K562 (cell line): ENCODE measurements at regions not wholly inside any gene's neighbourhood (a gene's known extent, or its start where the extent isn't known, plus 50 kb on each side); places are given as distances from the start of the nearest gene placed in this dataset.

Experiments used
- ATAC-seq: fragments of 200-7000 bp; cut with Tn5 transposase; 3 replicates; pipeline ENCODE4 v1.9.1; 2020; ENCODE audit warnings: moderate library complexity
- BruUV-seq: library from RNA; stranded (reverse); fragments of 400-500 nt; replicated peaks from 2 replicates; lab custom pipeline; 2021; lab: Mats Ljungman, UMichigan
- CTCF ChIA-PET: fragments of 300-600 bp; formaldehyde crosslinking; extraction: SDS; loops from one replicate; lab custom pipeline; 2021; ENCODE audit warnings: low intra/inter-chr PET ratio; lab: Yijun Ruan, JAX
- POLR2A ChIA-PET: fragments of 300-600, 350-650 bp; sonication (Branson Sonifier 250); formaldehyde crosslinking; extraction: SDS; loops from one replicate; lab custom pipeline; 2021; ENCODE audit warnings: antibody characterized with exemption, inconsistent platforms; lab: Yijun Ruan, JAX
- DNase-seq, 4 experiments: peaks; one replicate each; pipeline versions ENCODE4 v3.0.0 to v3.0.0-alpha.2; 2011 to 2018; ENCODE audit warnings: low spot score in 3 of 4, mixed read lengths in 3 of 4; ENCODE audit errors: extremely low read depth in 1 of 4
- FAIRE-seq: peaks from 2 replicates; lab custom pipeline; 2011; peaks lifted over from hg19 to GRCh38; lab: Jason Lieb, UNC
- H2AFZ ChIP-seq: 2 replicates; pipeline ENCODE4 v1.6.0; 2011; ENCODE audit warnings: low read depth, low read length, control low read depth, inconsistent platforms
- H3K27ac ChIP-seq: fragments of 200-600 bp; 3 replicates; pipeline ENCODE4 v1.8.0; 2011; ENCODE audit warnings: low read depth, mild to moderate bottlenecking, control low read depth, inconsistent platforms, low read length, moderate library complexity, mixed read lengths; ENCODE audit errors: extremely low read depth
- H3K27me3 ChIP-seq, 2 experiments: fragments of 300-600 bp in 1 of 2; 2 replicates in 1 of 2; 3 replicates in 1 of 2; pipeline versions ENCODE4 v1.6.0 to v1.8.0; 2011; ENCODE audit warnings: inconsistent platforms in 2 of 2, low read length in 2 of 2, mild to moderate bottlenecking in 1 of 2, mixed read lengths in 1 of 2, moderate library complexity in 1 of 2; ENCODE audit not compliant: control insufficient read depth in 2 of 2, insufficient read depth in 2 of 2
- H3K36me3 ChIP-seq: fragments of 300-600 bp; 3 replicates; pipeline ENCODE4 v1.8.0; 2011; ENCODE audit warnings: mild to moderate bottlenecking, low read length, inconsistent platforms; ENCODE audit not compliant: control insufficient read depth, insufficient read depth
- H3K4me1 ChIP-seq, 2 experiments: fragments of 200-600 bp in 1 of 2; replicated peaks in 1 of 2; 2 replicates in 1 of 2; 3 replicates in 1 of 2; pipeline versions ENCODE4 v1.5.1 to v1.8.0; 2011; ENCODE audit warnings: inconsistent platforms in 2 of 2, low read length in 2 of 2, mild to moderate bottlenecking in 1 of 2, mixed read lengths in 1 of 2, moderate library complexity in 1 of 2; ENCODE audit not compliant: control insufficient read depth in 2 of 2, insufficient read depth in 2 of 2
- H3K4me2 ChIP-seq: 2 replicates; pipeline ENCODE4 v1.6.1; 2011; ENCODE audit warnings: low read length, control low read depth, inconsistent platforms, mixed read lengths; ENCODE audit not compliant: insufficient read depth
- H3K4me3 ChIP-seq: fragments of 200-600 bp; sonication (generic), shearing (Covaris generic); 2 replicates; pipeline ENCODE4 v1.5.1; 2016; ENCODE audit warnings: control low read depth, inconsistent platforms
- H3K79me2 ChIP-seq: fragments of 200-600 bp; 3 replicates; pipeline ENCODE4 v1.8.0; 2011; ENCODE audit warnings: low read length, inconsistent platforms; ENCODE audit not compliant: control insufficient read depth, insufficient read depth
- H3K9ac ChIP-seq, 2 experiments: 2 replicates each; pipeline versions ENCODE4 v1.6.0 to v1.6.1; 2011; ENCODE audit warnings: low read depth in 2 of 2, low read length in 2 of 2, control low read depth in 1 of 2, inconsistent platforms in 1 of 2, mild to moderate bottlenecking in 1 of 2, mixed read lengths in 1 of 2; ENCODE audit not compliant: insufficient read depth in 1 of 2
- H3K9me1 ChIP-seq: one replicate; pipeline ENCODE4 v1.6.0; 2011; ENCODE audit warnings: inconsistent platforms, mild to moderate bottlenecking, low read length, moderate library complexity; ENCODE audit not compliant: control insufficient read depth, insufficient read depth
- H3K9me3 ChIP-seq: replicated peaks from 2 replicates; pipeline ENCODE4 v1.5.1; 2011; ENCODE audit warnings: low read depth, low read length, inconsistent platforms; ENCODE audit not compliant: control insufficient read depth, insufficient read depth
- H4K20me1 ChIP-seq: replicated peaks from 2 replicates; pipeline ENCODE4 v1.6.1; 2011; ENCODE audit warnings: low read length, inconsistent platforms, mixed read lengths; ENCODE audit not compliant: control insufficient read depth, insufficient read depth
- ARID1B ChIP-seq: fragments of 450-650 bp; IDR thresholded peaks from 2 replicates; pipeline ENCODE4 v1.6.1; 2016; ENCODE audit warnings: antibody characterized with exemption, mild to moderate bottlenecking, inconsistent platforms
- ATF3 ChIP-seq, 2 experiments: fragments of 450-650 bp in 1 of 2; sonication (generic) in 1 of 2; formaldehyde crosslinking in 1 of 2; IDR thresholded peaks in 1 of 2; conservative IDR thresholded peaks in 1 of 2; 2 replicates each; pipeline versions ENCODE4 v1.6.1 to v1.8.1; 2016 to 2023; ENCODE audit warnings: mild to moderate bottlenecking in 2 of 2, moderate library complexity in 2 of 2, inconsistent platforms in 1 of 2, missing genetic modification reagents in 1 of 2
- DPF2 ChIP-seq: fragments of 450-650 bp; IDR thresholded peaks from 2 replicates; pipeline ENCODE4 v1.6.1; 2016
- FOS ChIP-seq: IDR thresholded peaks from 3 replicates; pipeline ENCODE4 v1.6.1; 2011; ENCODE audit not compliant: insufficient read length; ENCODE audit errors: extremely low read depth
- FOSL1 ChIP-seq: fragments of 200-800 bp; sonication (Bioruptor generic); conservative IDR thresholded peaks from 2 replicates; pipeline ENCODE4 v1.6.1; 2016; ENCODE audit warnings: missing genetic modification characterization, missing compliant biosample characterization
- GTF2A2 ChIP-seq: IDR thresholded peaks from 2 replicates; pipeline ENCODE4 v1.6.1; 2016; ENCODE audit warnings: mild to moderate bottlenecking, missing genetic modification characterization, missing compliant biosample characterization
- HMBOX1 ChIP-seq: sonication (generic); IDR thresholded peaks from 2 replicates; pipeline ENCODE4 v1.6.1; 2016
- JUN ChIP-seq, 2 experiments: sonication (generic) in 1 of 2; formaldehyde crosslinking in 1 of 2; IDR thresholded peaks; 2 replicates each; pipeline versions ENCODE4 v1.6.1 to v1.8.0; 2012 to 2022; ENCODE audit warnings: borderline replicate concordance in 2 of 2, mild to moderate bottlenecking in 2 of 2, improper control_type of control experiment in 1 of 2, low read depth in 1 of 2, low read length in 1 of 2, missing genetic modification reagents in 1 of 2
- JUND ChIP-seq, 2 experiments: IDR thresholded peaks; 2 replicates in 1 of 2; 3 replicates in 1 of 2; pipeline ENCODE4 v1.6.1; 2011; ENCODE audit warnings: borderline replicate concordance in 2 of 2, low read depth in 2 of 2, low read length in 2 of 2, improper control_type of control experiment in 1 of 2, missing biosample characterization in 1 of 2, missing genetic modification characterization in 1 of 2, missing genetic modification reagents in 1 of 2
- RB1 ChIP-seq: fragments of 450-650 bp; IDR thresholded peaks from 2 replicates; pipeline ENCODE4 v1.6.1; 2017; ENCODE audit warnings: low read depth, mild to moderate bottlenecking
- SMARCA4 ChIP-seq: fragments of 450-650 bp; IDR thresholded peaks from 2 replicates; pipeline ENCODE4 v1.6.1; 2016
- SMARCE1 ChIP-seq: fragments of 450-650 bp; IDR thresholded peaks from 2 replicates; pipeline ENCODE4 v1.7.1; 2016; ENCODE audit warnings: mild to moderate bottlenecking
- TOE1 ChIP-seq, 2 experiments: fragments of 450-650 bp in 1 of 2; sonication (generic) in 1 of 2; formaldehyde crosslinking in 1 of 2; IDR thresholded peaks; 2 replicates each; pipeline versions ENCODE4 v1.7.1 to v1.8.0; 2016 to 2022; ENCODE audit warnings: borderline replicate concordance in 2 of 2, mild to moderate bottlenecking in 2 of 2, antibody characterized with exemption in 1 of 2, inconsistent platforms in 1 of 2, low read depth in 1 of 2, missing genetic modification reagents in 1 of 2, moderate library complexity in 1 of 2
- ZNF696 ChIP-seq: fragments of 250-450 bp; sonication (Bioruptor Pico); conservative IDR thresholded peaks from 2 replicates; pipeline ENCODE4 v1.4.0; 2020; ENCODE audit warnings: mild to moderate bottlenecking, moderate library complexity
- WGBS: fragments of 100-300 bp; shearing (Covaris generic); methylation state at CpG from one replicate; pipeline ENCODE4 v1.1.6; 2016; ENCODE audit warnings: low coverage, mixed read lengths; ENCODE audit not compliant: insufficient coverage; ENCODE audit errors: missing lambda C conversion rate; 5-methylcytosine and 5-hydroxymethylcytosine counted together
- in situ Hi-C: fragments of 300-500 bp; cut with MboI; formaldehyde crosslinking; loops from 4 replicates; pipeline ENCODE4 v1.15.0; 2018; ENCODE audit warnings: inconsistent platforms, mixed read lengths
- intact Hi-C: fragments of 100-400 bp; cut with micrococcal nuclease; formaldehyde crosslinking; loops from 2 replicates; pipeline ENCODE4 v1.14.2; 2022

GRCh38 chr7:45347804-45348203 is 190.2 kb downstream of the RAMP3 start:
- no peaks in the 10 kb centered on the region; a peak in 1 of 5 replicates for H3K4me1 ChIP-seq
- H3K27ac ChIP-seq: no peak overlapping the region
- 4% methylated on average over 2 of the region's 2 CpGs for WGBS
- DNase-seq: peak in 2 of 4 experiments; percentile 19 to 27
- H3K9me1 ChIP-seq: no peaks in the 10 kb centered on the region
- CTCF ChIA-PET: no interaction called here
- intact Hi-C loops: no loop called here
- H3K9me3 ChIP-seq: no peaks in the 10 kb centered on the region
- H3K79me2 ChIP-seq: no peaks in the 10 kb centered on the region
- in situ Hi-C loops: no loop called here
- H3K4me2 ChIP-seq: no peak overlapping the region
- H4K20me1 ChIP-seq: no peaks in the 10 kb centered on the region; the same call in 1 of the 2 replicates
- FAIRE-seq: no peak
- peak; percentile 71 for ATAC-seq
- POLR2A ChIA-PET: no interaction called here
- H3K4me3 ChIP-seq: no peak overlapping the region
- no peak overlapping the region for H3K9ac ChIP-seq
- no TSS peak for BruUV-seq
- TF ChIP-seq FOSL1 (tag) (peak; percentile 88), JUN (IDR thresholded peaks at IDR 0.05; ENCODE audit: borderline replicate concordance, low read depth, low read length) (peak; percentile 83), JUN (CRISPR knock-in tag; IDR thresholded peaks at IDR 0.05; ENCODE audit: borderline replicate concordance) (no peak), GTF2A2 (tag) (no peak), ATF3 (IDR thresholded peaks at IDR 0.05) (peak; percentile 81), ATF3 (CRISPR knock-in tag; conservative IDR thresholded peaks at IDR 0.05) (no peak), DPF2 (peak; percentile 48; the same call in 1 of the 2 replicates), TOE1 (IDR thresholded peaks at IDR 0.05; ENCODE audit: borderline replicate concordance) (no peak), TOE1 (CRISPR knock-in tag; IDR thresholded peaks at IDR 0.05; ENCODE audit: borderline replicate concordance, low read depth) (no peak), ARID1B (peak; percentile 38; the same call in 1 of the 2 replicates), ZNF696 (no peak), FOS (peak; percentile 15), RB1 (no peak), SMARCA4 (peak; percentile 36; the same call in 1 of the 2 replicates), JUND (IDR thresholded peaks at IDR 0.05; ENCODE audit: borderline replicate concordance, low read depth, low read length) (peak; percentile 95), JUND (tag; IDR thresholded peaks at IDR 0.05; ENCODE audit: borderline replicate concordance, low read depth, low read length) (peak; percentile 94), SMARCE1 (peak; percentile 34; the same call in 1 of the 2 replicates), HMBOX1 (peak; percentile 72)
- H3K36me3 ChIP-seq: no peaks in the 10 kb centered on the region
- H2AFZ ChIP-seq: no peak overlapping the region
- peaks cover 0 to 16% of the 10 kb centered on the region in 2 experiments; a peak in 1 of 5 replicates for H3K27me3 ChIP-seq
